Fibroblast of skin of left quadriceps (primary cell): ENCODE measurements at regions not wholly inside any gene's neighbourhood (a gene's known extent, or its start where the extent isn't known, plus 50 kb on each side); places are given as distances from the start of the nearest gene placed in this dataset.

Experiments used
- DNase-seq, 2 experiments: peaks; one replicate each; pipeline ENCODE4 v3.0.0-alpha.2; 2013; ENCODE audit warnings: low read depth in 2 of 2

DNA sequence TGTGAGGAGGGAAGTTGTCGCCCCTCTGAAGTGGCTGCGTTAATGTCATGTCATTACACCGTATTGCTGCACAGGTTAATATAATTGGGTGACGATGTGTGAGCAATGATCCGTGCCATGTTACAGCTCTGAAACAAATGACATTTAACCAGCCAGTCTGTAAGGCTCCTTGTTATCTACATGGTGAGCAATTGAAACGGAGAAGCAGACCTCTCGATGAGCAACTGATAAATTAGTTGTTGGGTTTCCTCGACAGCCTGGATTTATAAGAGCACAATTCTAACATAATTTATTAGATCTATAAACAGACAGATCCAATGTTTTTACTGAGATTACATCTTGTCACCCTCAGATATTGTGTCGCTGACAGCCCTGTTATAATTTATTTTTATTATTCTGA is 49.9 kb upstream of the MAFB start:
- no peak for DNase-seq

DNA sequence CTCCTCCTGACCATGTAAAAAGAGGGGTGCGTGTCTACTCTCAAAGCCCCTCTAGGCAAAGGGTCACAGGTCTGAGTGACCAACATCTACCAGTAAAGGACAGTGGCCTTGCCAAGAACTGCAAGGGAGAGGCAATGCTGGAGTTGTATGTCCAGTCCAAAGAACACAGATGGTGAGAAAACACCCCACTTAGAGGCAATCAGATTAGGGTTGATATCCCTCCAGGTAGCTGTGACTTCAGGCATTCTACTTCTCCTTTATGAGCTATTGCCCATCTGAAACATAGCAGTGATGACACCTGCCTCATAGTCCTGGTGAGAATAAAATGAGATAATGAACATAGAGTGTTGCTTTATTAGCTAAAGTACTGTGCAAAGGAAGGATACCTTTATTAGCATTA is 50.8 kb upstream of the MAFB start:
- no peak for DNase-seq

DNA sequence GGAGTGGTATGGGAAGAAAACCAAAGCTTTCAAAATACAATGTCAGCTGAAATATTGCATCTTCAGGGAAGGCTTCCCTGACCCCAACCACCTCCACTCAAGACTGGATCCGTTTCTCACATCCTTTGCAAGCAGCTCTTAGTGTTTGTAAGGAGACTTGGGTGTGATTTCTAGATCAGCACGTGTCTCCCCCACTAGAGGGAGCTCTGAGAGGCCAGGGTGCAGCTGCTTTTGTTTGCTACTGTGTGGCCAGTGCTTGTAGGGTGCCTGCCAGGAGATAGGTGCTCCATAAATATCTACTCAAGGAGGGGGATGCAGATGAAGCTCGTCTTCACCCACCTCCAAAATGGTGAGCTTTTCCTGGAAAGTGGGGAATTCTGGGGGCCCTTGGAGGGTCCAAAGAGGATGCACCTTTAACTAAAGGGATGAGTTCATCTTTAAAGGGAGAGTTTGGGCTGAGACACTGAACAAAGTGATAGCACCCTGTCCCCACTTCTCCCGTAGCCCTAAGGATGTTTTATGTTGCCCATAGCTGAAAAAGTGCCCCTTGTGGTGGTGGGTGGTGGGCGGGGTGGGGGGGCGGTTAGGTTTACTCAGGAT is 52.6 kb upstream of the MAFB start:
- peak; percentile 1 to 4 for DNase-seq

DNA sequence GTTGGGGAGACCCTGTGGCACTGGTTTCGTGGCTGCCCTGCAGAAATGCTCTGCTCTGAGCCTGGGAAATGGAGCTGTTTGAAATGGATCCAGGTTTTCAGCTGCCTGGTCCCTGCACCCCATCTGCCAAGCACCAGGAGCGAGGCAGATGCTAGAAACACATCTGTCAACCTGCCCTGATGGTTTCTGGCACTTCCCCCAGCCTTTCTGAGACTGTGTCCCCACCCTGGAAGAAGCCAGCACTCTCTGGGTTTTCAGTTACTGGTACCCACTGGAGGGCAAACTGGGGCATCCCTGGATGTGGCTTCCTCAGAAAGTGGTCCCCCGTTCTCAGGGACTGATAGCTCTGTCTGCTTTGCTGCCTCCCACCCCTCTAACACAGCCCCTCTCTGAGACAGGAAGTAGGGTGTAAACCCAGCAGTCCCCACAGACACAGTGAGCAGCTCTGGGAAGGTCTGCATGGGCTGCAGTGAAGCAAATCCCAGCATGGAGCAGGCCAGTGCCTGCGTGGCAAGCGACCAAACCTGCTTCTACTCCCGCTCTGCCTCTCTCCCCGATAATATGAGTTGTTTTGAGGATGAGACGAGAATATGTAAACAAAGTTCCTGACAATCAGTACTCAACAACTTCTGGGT is 54.2 kb upstream of the MAFB start:
- no peak for DNase-seq

DNA sequence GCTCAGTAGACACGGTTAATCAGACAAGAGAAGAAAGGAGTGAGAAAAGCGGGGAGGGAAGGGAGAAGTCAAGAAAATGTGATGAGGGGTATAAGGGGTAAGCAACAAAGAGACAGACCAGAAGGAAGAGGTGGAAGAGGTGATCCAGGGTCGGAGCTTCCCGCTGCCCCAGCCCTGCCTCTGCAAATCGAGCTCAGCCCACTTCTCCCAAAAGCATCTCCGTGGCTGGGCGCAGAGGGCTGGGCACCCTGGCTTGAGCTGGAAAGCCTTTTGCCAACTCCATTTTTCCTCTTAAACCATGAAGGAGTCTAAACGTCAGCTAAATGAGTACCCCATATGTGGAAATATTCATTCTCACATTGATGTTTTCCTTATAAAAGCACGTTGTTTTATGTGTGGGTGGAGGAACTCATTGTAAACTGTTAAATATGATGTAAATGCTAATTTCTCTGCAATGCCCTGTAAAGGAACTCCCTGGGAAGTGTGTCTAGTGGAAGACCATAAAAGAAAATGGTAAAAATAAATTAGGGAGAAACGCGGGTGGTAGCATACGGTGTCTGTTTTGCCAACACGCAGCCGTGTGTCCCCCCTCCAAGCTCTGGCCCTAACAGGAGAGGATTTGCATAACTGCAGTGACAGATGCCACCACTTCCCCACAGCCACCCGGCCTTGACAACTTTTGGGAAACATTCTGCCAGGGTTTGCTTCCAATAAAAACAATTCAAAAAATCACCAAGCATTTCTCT is 55.2 kb upstream of the MAFB start:
- DNase-seq, result no peak

DNA sequence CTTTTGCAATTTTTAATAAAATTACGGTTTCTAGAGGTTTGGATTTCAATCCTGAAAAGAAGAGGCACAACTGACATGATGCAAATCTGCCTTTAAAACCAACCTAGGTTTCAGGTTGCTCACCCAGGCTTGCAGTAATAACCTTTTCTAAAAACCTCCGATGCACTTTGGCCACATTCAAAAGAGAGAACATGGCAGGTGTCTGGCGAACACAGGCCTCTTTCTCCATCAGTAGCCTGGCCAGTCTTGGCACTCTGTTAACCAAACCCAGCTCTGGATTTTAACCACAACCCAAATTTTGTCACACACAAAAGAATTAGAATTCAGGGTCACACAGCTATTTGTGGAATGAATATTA is 55.8 kb upstream of the MAFB start:
- no peak for DNase-seq

DNA sequence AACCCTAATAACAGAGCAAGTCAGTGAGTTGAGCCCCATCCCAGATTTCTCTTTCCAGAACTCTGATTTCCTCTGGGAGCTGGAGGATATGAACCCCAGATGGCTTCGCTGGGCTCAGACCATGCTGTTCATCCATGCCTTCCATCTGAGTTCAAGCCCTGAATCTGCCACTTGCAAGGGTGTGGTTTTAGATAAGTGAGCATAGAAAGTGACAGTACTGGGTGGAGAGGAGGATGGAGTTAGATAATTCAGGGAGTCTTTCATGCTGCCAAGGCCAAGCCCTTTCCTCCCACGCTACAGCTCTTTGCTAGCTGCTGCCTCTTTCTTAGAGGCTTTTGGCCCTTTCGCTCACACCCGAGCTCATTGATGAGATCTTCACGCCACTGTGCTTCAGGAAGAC is 57.2 kb upstream of the MAFB start:
- DNase-seq, result no peak

DNA sequence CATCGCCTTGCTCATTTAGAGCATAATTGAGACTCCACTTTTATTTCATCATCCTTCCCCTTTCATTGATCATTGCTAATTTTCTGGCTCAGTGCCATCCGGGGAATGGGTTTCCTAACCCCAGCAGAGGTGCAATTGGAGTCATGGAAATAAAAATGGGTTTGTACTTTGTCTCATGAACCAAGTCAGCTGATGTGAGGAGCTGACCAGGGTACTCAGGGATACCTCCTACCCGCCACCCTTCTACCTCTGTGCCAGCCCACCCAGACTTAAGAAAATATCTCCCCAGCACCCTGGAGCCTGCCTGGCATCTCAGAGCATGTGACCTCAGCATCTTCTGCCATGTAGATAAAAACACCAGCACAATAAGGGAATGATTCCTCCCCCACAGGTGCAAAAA is 59.1 kb upstream of the MAFB start:
- DNase-seq, result no peak

DNA sequence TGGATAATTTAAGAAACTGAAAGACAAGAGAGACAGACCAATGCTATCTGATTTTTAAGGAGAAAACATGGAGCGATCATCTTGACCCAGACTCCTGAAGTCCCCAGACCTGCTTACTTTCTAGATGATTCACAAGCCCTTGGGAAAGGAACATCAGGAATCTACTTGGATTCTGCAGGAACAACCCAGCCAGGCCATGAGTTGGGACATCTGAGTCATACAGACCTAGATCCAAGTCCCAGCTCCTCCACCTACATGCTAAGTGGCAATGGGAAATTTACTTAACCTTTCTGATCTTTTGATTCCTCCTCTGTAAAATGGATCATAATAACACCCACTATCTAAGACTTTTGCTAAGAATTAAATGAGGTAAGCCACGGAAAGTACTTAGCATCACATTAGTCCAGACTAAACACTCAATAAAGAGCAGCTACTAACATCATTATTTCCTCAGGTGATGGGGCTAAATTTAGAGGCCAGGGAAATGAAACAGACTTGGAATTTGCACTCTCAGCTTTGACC is 61.0 kb upstream of the MAFB start:
- no peak for DNase-seq

DNA sequence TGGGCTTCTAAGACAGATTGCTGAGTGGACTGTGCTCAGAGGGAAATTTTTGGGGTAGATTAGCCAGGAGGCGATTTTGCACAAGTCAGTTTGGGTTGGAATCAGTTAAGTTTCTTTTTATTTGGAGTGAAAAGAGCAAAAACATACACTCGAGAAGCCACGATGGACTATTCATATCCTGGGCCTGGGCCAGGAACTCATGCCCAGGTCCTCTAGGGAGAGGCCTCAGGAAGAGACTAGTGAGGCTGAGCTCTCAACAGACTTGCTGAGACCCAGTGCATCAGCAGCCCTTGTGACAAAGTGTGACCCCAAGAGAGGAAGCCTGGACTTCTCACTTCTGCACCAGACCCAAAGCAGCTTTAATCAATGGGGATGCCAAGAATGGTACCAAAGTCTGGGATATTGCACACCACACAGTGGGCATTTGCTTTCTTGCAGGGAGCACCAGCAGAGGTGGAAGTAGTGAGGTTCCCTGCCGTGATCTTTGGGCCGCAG is 61.6 kb upstream of the MAFB start:
- DNase-seq, result no peak

DNA sequence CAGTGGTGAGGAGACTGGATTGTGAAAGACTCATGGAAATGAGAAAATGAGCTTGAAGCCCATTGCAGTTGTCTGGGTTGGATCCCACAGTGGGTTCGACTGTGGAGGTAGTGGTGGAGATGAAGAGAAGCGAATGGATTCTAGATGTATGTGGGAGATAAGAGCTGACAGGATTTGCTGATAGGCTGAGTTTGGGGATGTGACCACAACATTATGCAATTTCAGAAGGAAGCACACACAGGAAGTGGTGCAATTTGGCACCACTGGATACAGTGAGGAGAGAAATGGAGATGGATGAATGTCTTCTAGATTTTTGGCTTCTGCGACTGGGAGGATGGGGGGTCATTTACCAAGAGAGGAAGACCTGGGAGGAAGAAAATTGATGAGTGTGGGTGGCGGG is 64.4 kb upstream of the MAFB start:
- no peak for DNase-seq

DNA sequence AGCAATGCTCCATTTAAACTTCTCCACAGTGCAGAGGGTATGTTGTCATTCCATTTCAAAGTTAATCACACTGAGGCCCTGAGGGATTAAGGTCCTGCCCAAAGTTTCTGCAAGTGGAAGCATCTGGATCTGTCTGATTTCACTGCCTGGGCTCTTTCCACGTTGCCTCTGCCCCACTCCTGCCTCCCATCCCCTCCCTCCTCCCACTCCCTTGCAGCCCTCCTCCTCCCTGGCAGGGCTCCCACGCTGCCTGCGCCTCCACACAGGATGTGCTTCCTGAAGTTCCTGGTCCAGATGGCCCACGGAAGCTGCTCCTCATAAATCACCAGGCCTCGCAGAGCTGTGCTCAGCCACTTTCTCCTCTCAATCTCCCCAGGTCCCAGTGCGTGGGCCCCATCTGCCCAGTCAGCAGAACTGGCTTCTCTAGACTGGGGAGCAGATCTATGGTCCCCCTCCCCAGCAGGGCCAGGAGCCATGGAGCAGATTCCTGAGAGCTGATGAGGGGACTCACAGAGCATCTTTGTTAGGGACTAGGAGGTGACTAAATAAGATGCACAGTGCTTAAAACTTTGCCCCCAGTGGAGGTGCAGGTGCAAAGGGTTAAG is 65.4 kb upstream of the MAFB start:
- DNase-seq, result peak; percentile 1 to 5

DNA sequence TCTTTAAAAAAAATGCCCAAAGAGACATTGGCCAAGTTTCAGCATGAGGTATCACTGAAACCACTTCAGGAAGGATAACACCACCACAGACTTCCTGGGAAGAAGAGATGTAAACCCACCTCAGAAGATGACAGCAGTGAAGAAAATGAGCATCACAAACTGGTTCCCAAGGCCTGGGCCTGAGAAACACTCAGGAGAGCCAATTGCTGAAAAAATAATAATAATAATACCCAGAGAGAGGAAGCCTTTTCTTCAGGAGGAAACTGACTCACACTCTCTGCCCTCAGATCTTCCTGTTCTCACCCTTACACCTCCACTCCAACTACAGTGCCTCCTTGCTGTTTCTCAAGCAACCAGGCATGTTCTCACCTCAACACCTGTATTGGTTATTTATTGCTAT is 68.1 kb upstream of the MAFB start:
- no peak for DNase-seq

DNA sequence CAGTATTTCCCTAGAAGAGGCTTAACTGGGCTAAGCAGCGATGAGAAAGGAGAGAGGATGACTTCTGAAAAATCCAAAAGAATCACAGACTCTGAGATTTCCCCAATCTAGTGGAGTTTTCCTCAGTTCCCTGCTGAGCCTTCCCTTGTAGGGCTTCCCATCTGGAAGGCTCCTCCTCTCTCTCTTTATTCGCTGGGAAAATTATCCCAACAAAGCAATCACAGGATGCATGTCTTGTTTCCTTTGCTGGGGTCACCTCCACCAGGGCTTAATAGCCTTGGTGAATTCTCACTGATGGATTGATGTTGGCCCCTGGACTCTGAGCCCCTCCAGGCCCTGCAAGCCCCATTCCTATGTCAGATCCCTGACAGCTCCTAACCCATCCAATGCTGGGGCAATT is 69.8 kb upstream of the MAFB start:
- DNase-seq, result no peak

DNA sequence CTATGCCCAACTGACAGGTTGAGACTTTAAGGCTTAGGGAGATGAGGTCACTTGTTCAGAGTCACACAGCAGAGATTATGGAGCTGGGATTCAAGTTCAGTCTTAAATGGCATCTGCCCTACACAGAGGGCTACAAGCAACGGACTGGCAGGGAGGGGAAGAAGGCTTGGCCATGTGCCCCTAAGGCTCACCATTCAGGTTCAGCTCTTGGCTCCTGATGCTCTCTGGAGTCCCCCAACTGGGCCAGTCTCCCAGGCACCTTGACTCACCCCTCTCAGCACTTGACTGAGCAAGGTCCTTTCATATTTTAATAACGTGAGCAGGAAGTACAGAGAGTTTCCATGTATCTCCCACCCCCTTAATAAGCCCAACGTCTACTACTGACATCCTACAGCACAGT is 71.4 kb upstream of the MAFB start:
- no peak for DNase-seq

DNA sequence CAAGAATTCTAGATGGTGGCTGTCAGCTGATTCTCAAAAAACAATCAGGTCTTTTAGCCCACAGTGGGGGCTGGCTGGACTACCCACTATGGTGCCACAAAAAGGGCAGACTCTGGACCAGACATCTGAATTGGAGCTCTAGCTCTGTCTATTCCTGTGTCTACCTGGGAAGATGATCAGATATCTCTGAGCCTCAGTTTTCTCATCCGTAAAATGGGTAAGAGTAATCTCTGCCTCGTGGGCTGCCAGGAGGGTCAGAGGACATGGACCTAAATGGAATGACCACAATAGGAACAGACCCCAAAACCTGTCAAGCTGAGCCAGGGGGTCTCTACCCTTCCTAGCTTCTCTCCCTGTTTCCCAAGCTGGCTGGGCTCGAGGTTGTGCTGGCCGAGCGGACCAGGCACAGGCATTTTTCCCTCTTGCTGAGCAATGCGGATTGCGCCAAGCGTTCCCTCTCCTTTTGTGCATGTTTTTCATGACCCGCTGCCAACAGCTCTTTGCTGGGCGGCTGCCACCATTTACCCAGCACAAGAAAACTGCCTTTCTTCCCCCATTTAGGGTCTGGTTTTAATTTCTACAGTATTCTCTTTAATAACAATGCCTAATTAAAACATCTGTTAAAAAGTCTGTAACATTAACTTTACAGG is 74.7 kb upstream of the MAFB start:
- DNase-seq, result no peak

DNA sequence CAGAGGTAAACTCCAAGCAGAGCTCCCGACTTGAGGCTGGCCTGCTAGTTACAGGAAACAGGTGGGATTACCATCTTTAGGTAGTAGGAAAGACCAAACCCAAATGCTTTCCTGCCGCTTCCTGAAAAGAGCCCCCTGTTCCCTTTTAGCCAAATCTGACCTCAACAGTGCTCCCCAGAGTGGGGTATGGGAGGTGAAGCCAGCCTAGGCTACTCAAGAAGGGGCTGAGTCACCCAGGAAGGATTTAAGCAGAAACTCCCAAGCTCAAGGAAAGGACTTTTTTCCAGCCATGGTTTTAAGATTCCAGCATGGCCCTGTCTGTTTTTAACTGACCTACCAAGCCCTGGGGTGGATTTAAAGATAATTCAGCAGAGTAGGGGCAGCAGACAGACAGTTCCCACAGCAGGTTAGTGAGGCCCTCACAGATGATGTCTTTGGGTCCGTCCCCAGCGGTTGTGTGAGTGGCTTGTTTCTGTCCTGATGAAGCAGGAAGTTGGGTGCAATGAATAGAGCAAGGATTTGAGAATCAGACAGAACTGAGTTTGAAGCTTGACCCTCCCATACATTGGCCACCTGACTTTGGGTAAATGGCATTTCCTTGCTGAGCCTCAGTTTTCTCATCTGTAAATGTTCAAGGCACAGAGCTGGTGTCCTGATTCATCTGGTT is 76.9 kb upstream of the MAFB start:
- no peak for DNase-seq

DNA sequence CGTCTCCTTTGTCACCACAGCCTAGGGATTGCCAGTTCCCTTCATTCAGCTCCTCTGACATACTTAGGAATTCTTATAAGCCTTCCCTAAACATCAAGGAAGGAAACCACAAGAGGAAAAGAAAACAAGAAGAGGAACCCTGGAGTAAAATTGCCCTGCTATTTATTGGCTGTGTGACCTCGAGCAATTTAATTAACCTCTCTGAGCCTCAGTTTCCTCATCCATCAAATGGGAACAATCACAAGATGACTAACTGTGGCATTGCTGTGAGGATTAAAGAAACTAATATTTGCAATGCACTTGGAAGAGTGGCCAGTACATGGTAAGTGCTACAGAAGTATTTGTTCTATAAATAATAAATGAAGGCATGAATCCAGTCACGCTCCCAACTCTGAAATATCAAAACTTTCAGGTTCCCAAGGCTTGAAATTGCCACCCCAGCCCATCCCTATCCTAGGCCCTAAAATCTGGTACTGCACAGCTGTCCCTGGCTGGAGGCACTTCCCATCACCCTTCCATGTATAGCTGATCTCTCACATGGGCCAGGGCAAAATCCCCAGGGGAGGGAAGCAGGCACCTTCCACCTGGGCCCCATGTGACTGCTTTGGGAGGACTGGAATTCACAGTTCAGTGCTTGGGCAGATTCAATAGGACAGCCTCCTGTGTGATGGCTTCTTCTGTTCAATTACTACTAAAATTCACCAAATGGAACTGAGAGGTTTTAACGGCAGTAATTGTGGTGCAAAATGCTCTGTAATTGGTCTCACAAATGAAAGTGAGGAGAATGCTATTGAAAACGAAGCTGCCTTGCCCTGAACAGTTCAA is 78.0 kb upstream of the MAFB start:
- no peak for DNase-seq

DNA sequence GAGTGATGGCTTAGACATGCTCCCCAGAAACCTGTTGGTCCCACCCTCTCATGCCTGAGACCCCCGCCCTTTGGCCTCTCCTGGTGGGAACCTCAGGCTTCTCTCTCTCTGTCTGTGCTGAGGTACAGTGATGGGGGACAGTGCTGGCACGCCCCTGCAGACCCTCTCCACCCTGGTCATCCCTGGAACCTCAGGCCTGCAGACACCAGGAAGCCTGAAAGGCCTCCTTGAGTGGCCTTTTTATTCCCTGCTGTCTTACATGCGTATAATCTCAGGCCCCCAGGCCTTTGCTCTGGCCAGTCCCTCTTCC is 78.5 kb upstream of the MAFB start:
- DNase-seq, result no peak

DNA sequence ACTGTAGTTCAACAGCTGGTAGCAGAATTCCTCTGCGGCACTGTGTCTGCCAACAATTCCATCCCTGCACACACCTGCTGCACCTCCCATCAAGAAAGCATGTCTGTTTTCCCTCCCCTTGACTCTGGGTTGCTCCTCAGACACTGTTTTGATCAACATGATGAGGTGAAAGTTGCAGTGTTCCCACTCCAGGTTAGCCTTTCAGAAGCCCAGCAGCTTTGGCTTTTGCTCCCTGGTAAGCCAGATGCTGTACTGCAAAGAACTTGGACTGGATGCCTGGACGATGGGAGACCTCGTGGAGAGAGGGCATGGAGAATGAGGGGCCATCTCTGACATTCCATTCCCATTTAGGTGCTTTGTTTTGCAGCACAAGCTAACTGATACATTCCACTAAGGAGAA is 79.1 kb upstream of the MAFB start:
- no peak for DNase-seq
